PFSK-1 (cell line): ENCODE measurements at regions not wholly inside any gene's neighbourhood (a gene's known extent, or its start where the extent isn't known, plus 50 kb on each side); places are given as distances from the start of the nearest gene placed in this dataset.

ENCODE experiments used
- POLR2AphosphoS5 ChIP-seq: IDR thresholded peaks from 2 replicates; pipeline ENCODE4 v1.6.1; 2012; ENCODE audit warnings: low read depth, mild to moderate bottlenecking, control low read depth, low read length, moderate library complexity
- REST ChIP-seq, 2 experiments: IDR thresholded peaks; 2 replicates each; pipeline versions ENCODE4 v1.6.1 to v1.8.0; 2011 to 2012; ENCODE audit warnings: low read depth in 2 of 2, low read length in 2 of 2, control low read depth in 1 of 2, inconsistent platforms in 1 of 2, mild to moderate bottlenecking in 1 of 2, moderate library complexity in 1 of 2; ENCODE audit not compliant: insufficient read depth in 1 of 2
- SIN3A ChIP-seq: IDR thresholded peaks from 2 replicates; pipeline ENCODE4 v1.6.1; 2012; ENCODE audit warnings: mild to moderate bottlenecking, low read length, moderate library complexity, borderline replicate concordance; ENCODE audit not compliant: insufficient read depth
- TAF1 ChIP-seq: IDR thresholded peaks from 2 replicates; pipeline ENCODE4 v1.6.1; 2012; ENCODE audit warnings: low read length, control low read depth, borderline replicate concordance; ENCODE audit not compliant: insufficient read depth

- no peak for TF ChIP-seq POLR2AphosphoS5
- no peak for TF ChIP-seq REST (IDR thresholded peaks at IDR 0.05; ENCODE audit: insufficient read depth in 1 of 2, low read depth in 2 of 2, low read length in 2 of 2)
- TF ChIP-seq SIN3A, result no peak
- TF ChIP-seq TAF1, result no peak
Measured at GRCh38 chr3:104561324-104561723, 805.4 kb upstream of the ALCAM start.
